ENCODE measurements at regions not wholly inside any gene's neighbourhood (a gene's known extent, or its start where the extent isn't known, plus 50 kb on each side); places are given as distances from the start of the nearest gene placed in this dataset.

DNA sequence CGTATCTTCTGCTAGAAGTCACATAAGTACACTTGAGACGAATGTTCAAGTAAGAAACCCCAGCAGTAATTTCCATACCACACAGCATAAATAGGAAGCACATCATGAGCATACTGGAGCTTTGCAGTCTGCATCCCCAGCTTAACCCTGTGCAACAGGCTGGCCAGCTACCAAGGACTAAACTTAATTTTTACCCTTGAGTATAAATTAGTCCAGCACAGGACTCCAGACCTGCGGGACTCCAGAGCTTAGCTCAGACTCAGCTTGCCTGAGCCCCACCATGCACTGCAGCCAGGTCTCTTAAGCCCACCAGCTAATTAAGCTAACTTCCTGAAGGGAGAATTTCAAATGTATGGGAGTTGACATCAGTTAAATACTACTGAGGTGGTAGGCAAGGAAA, 491.0 kb downstream of the ARHGEF28 start:
- Mint-ChIP-seq H3K27me3 (ENCODE audit: unreplicated experiment) (no peaks in the 10 kb centered on the region), H3K36me3 (ENCODE audit: insufficient read depth, unreplicated experiment) (no peaks in the 10 kb centered on the region), H3K27ac (ENCODE audit: unreplicated experiment) (no peak overlapping the region), H3K4me1 (ENCODE audit: low read depth, unreplicated experiment) (no peaks in the 10 kb centered on the region), H3K9me3 (ENCODE audit: low read depth, unreplicated experiment) (no peaks in the 10 kb centered on the region), H3K4me3 (ENCODE audit: low read depth, unreplicated experiment) (no peak overlapping the region)
- intact Hi-C loops (cut with micrococcal nuclease; ENCODE audit: unreplicated experiment): no loop called here
- TF ChIP-seq CTCF (IDR thresholded peaks at IDR 0.05; ENCODE audit: unreplicated experiment): no peak
- BruUV-seq (replicated peaks): no TSS peak
- CTCF ChIA-PET: no interaction called here
- no peak for DNase-seq

DNA sequence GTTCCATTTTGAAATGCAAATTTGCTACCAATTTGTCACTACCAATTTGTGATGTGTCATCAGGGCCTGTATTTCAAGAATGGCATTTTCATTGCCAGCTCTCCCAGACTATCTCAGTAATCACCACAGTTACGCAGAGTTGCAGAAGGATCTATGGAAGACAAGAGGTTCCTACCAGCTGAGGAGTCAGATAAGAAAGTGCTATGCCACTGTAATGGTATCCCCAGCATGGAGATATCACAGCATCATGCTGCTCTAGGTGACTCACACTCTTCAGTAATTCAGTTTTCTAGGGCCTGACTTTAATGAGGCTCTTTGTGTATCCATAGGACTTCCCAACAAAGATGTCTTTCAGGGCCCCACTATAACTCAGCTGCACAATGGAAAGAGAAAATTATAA, 490.3 kb downstream of the ARHGEF28 start:
- H3K36me3 Mint-ChIP-seq (ENCODE audit: insufficient read depth, unreplicated experiment): no peaks in the 10 kb centered on the region
- no peak for DNase-seq
- intact Hi-C loops (cut with micrococcal nuclease; ENCODE audit: unreplicated experiment): no loop called here
- TF ChIP-seq CTCF (IDR thresholded peaks at IDR 0.05; ENCODE audit: unreplicated experiment): no peak
- H3K27me3 Mint-ChIP-seq (ENCODE audit: unreplicated experiment): no peaks in the 10 kb centered on the region
- H3K27ac Mint-ChIP-seq (ENCODE audit: unreplicated experiment): no peak overlapping the region
- no peak overlapping the region for H3K4me3 Mint-ChIP-seq (ENCODE audit: low read depth, unreplicated experiment)
- CTCF ChIA-PET: no interaction called here
- no TSS peak for BruUV-seq (replicated peaks)
- no peaks in the 10 kb centered on the region for H3K4me1 Mint-ChIP-seq (ENCODE audit: low read depth, unreplicated experiment)
- H3K9me3 Mint-ChIP-seq (ENCODE audit: low read depth, unreplicated experiment): no peaks in the 10 kb centered on the region

DNA sequence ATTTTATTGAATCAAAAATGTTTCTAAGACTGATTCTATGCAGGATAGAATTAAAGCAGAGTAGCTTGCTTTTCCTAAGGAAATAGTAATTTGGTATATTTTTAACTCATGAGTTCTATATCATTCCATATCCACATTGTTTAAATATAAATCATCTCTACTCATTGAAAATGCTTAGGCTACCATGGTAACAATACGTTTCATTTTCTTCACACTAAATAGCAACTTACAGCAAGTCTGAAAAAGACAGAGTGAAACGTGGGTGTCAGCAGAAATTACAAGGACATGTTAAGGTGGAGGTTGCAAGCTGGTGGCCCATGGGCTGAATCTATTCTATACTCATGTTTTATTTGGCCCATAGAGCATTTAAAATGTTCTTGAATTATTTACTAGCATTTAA, 487.9 kb downstream of the ARHGEF28 start:
- H3K9me3 Mint-ChIP-seq (ENCODE audit: low read depth, unreplicated experiment): no peaks in the 10 kb centered on the region

GRCh38 chr5:74113196-74113540, 487.2 kb downstream of the ARHGEF28 start:
- Mint-ChIP-seq H3K27me3 (ENCODE audit: unreplicated experiment) (no peaks in the 10 kb centered on the region), H3K4me1 (ENCODE audit: low read depth, unreplicated experiment) (no peaks in the 10 kb centered on the region)
- BruUV-seq (replicated peaks): no TSS peak

More for the DNA sequence above, 487.9 kb downstream of the ARHGEF28 start:
- Mint-ChIP-seq H3K27me3 (ENCODE audit: unreplicated experiment) (no peaks in the 10 kb centered on the region), H3K4me1 (ENCODE audit: low read depth, unreplicated experiment) (no peaks in the 10 kb centered on the region), H3K4me3 (ENCODE audit: low read depth, unreplicated experiment) (no peak overlapping the region), H3K36me3 (ENCODE audit: insufficient read depth, unreplicated experiment) (no peaks in the 10 kb centered on the region), H3K27ac (ENCODE audit: unreplicated experiment) (no peak overlapping the region)
- BruUV-seq (replicated peaks): no TSS peak
- no peak for DNase-seq
- CTCF ChIA-PET: no interaction called here
- TF ChIP-seq CTCF (IDR thresholded peaks at IDR 0.05; ENCODE audit: unreplicated experiment): no peak
- intact Hi-C loops (cut with micrococcal nuclease; ENCODE audit: unreplicated experiment): no loop called here

More at GRCh38 chr5:74113196-74113540, 487.2 kb downstream of the ARHGEF28 start:
- no peak overlapping the region for H3K27ac Mint-ChIP-seq (ENCODE audit: unreplicated experiment)
- no peak for TF ChIP-seq CTCF (IDR thresholded peaks at IDR 0.05; ENCODE audit: unreplicated experiment)
- intact Hi-C loops (cut with micrococcal nuclease; ENCODE audit: unreplicated experiment): no loop called here
- H3K4me3 Mint-ChIP-seq (ENCODE audit: low read depth, unreplicated experiment): no peak overlapping the region
- H3K9me3 Mint-ChIP-seq (ENCODE audit: low read depth, unreplicated experiment): no peaks in the 10 kb centered on the region
- CTCF ChIA-PET: no interaction called here
- no peaks in the 10 kb centered on the region for H3K36me3 Mint-ChIP-seq (ENCODE audit: insufficient read depth, unreplicated experiment)
- DNase-seq: no peak

Measured in Calu3 (cell line).